H1 (cell line): ENCODE measurements at regions not wholly inside any gene's neighbourhood (a gene's known extent, or its start where the extent isn't known, plus 50 kb on each side); places are given as distances from the start of the nearest gene placed in this dataset.

Experiments
- CTCF ChIA-PET: fragments of 300-600 bp; sonication (Branson Sonifier 250); formaldehyde crosslinking; loops from one replicate; lab custom pipeline; 2021; ENCODE audit not compliant: partially characterized antibody; lab: Charles Lee
- POLR2A ChIA-PET: fragments of 300-600 bp; sonication (Branson Sonifier 250); formaldehyde crosslinking; loops from one replicate; lab custom pipeline; 2021; ENCODE audit warnings: inconsistent platforms; ENCODE audit not compliant: partially characterized antibody; lab: Charles Lee
- DNase-seq, 2 experiments: peaks; one replicate each; pipeline versions ENCODE4 v3.0.0 to v3.0.0-alpha.2; 2010 to 2022; ENCODE audit warnings: low spot score in 2 of 2, low read depth in 1 of 2, mixed read lengths in 1 of 2
- FAIRE-seq: peaks from 2 replicates; lab custom pipeline; 2011; peaks lifted over from hg19 to GRCh38; lab: Jason Lieb, UNC
- H2AFZ ChIP-seq: 2 replicates; pipeline ENCODE4 v1.8.1; 2012; ENCODE audit warnings: low read length, inconsistent platforms
- H2AK5ac ChIP-seq: 2 replicates; pipeline ENCODE4 v1.6.1; 2013; ENCODE audit warnings: low read depth, low read length
- H2BK120ac ChIP-seq: replicated peaks from 2 replicates; pipeline ENCODE3; 2013; ENCODE audit warnings: low read depth, low read length, inconsistent platforms
- H2BK12ac ChIP-seq: 2 replicates; pipeline ENCODE4 v1.6.1; 2013; ENCODE audit warnings: low read depth, low read length
- H2BK15ac ChIP-seq: 2 replicates; pipeline ENCODE4 v1.6.1; 2013; ENCODE audit warnings: low read length
- H2BK20ac ChIP-seq: 2 replicates; pipeline ENCODE4 v1.6.1; 2013; ENCODE audit warnings: low read length
- H2BK5ac ChIP-seq: 2 replicates; pipeline ENCODE4 v1.6.1; 2013; ENCODE audit warnings: low read depth, low read length
- H3K14ac ChIP-seq: 2 replicates; pipeline ENCODE4 v1.6.1; 2013; ENCODE audit warnings: inconsistent platforms; ENCODE audit not compliant: insufficient read length
- H3K18ac ChIP-seq: 2 replicates; pipeline ENCODE4 v1.6.1; 2013; ENCODE audit warnings: low read length; ENCODE audit errors: extremely low read depth
- H3K23ac ChIP-seq: 2 replicates; pipeline ENCODE4 v1.6.1; 2013; ENCODE audit warnings: inconsistent platforms; ENCODE audit not compliant: insufficient read length
- H3K23me2 ChIP-seq: 2 replicates; pipeline ENCODE4 v1.6.1; 2013; ENCODE audit warnings: low read depth, low read length
- H3K27ac ChIP-seq: 2 replicates; pipeline ENCODE4 v1.6.1; 2011; ENCODE audit warnings: low read depth, low read length, inconsistent platforms
- H3K27me3 ChIP-seq, 4 experiments: replicated peaks in 1 of 4; 1 replicate in 1 of 4; 2 replicates in 3 of 4; pipeline versions ENCODE4 v1.6.1 to v1.8.1; 2011 to 2013; ENCODE audit warnings: low read length in 3 of 4, mild to moderate bottlenecking in 3 of 4, inconsistent platforms in 2 of 4, mixed read lengths in 2 of 4, moderate library complexity in 1 of 4; ENCODE audit not compliant: control insufficient read depth in 3 of 4, insufficient read depth in 3 of 4; ENCODE audit errors: extremely low read depth in 1 of 4
- H3K36me3 ChIP-seq, 4 experiments: 2 replicates each; pipeline versions ENCODE4 v1.6.1 to v1.8.1; 2011 to 2013; ENCODE audit warnings: mild to moderate bottlenecking in 4 of 4, low read length in 3 of 4, moderate library complexity in 2 of 4, control low read depth in 1 of 4, inconsistent platforms in 1 of 4; ENCODE audit not compliant: insufficient read depth in 4 of 4, control insufficient read depth in 2 of 4
- H3K4ac ChIP-seq: replicated peaks from 2 replicates; pipeline ENCODE3; 2013; ENCODE audit warnings: low read length, low read depth, mixed read lengths, inconsistent platforms; ENCODE audit not compliant: insufficient read length
- H3K4me1 ChIP-seq, 4 experiments: replicated peaks in 1 of 4; 1 replicate in 1 of 4; 2 replicates in 3 of 4; pipeline versions ENCODE4 v1.6.1 to v1.8.1; 2011 to 2013; ENCODE audit warnings: low read length in 3 of 4, inconsistent platforms in 2 of 4, mixed read lengths in 1 of 4; ENCODE audit not compliant: insufficient read depth in 4 of 4, control insufficient read depth in 3 of 4
- H3K4me2 ChIP-seq, 2 experiments: 2 replicates each; pipeline versions ENCODE4 v1.6.1 to v1.8.1; 2011 to 2013; ENCODE audit warnings: low read depth in 2 of 2, low read length in 2 of 2, control low read depth in 1 of 2, inconsistent platforms in 1 of 2, mild to moderate bottlenecking in 1 of 2; ENCODE audit not compliant: insufficient read depth in 1 of 2
- H3K4me3 ChIP-seq, 4 experiments: fragments of 200-600, 300-600 bp in 1 of 4; sonication (generic), shearing (Covaris generic), sonication (Bioruptor Twin) in 1 of 4; 2 replicates each; pipeline versions ENCODE4 v1.5.1 to v1.8.1; 2011 to 2016; ENCODE audit warnings: low read length in 4 of 4, low read depth in 3 of 4, control low read depth in 2 of 4, inconsistent platforms in 2 of 4, mild to moderate bottlenecking in 2 of 4, mixed read lengths in 1 of 4, moderate library complexity in 1 of 4; ENCODE audit not compliant: insufficient read depth in 2 of 4; ENCODE audit errors: extremely low read depth in 1 of 4
- H3K56ac ChIP-seq: replicated peaks from 2 replicates; pipeline ENCODE3; 2013; ENCODE audit warnings: low read depth, mild to moderate bottlenecking, mixed read lengths, low read length, inconsistent platforms; ENCODE audit not compliant: insufficient read length
- H3K79me1 ChIP-seq: 2 replicates; pipeline ENCODE4 v1.6.1; 2013; ENCODE audit warnings: low read depth, low read length, control low read depth
- H3K79me2 ChIP-seq, 2 experiments: 2 replicates each; pipeline versions ENCODE4 v1.6.1 to v1.8.1; 2012 to 2013; ENCODE audit warnings: low read length in 2 of 2, mild to moderate bottlenecking in 2 of 2, inconsistent platforms in 1 of 2; ENCODE audit not compliant: insufficient read depth in 2 of 2, control insufficient read depth in 1 of 2
- H3K9ac ChIP-seq, 4 experiments: replicated peaks in 1 of 4; 1 replicate in 1 of 4; 2 replicates in 3 of 4; pipeline versions ENCODE4 v1.6.1 to v1.8.1; 2011 to 2013; ENCODE audit warnings: low read depth in 3 of 4, low read length in 3 of 4, control low read depth in 2 of 4, mild to moderate bottlenecking in 2 of 4, moderate library complexity in 2 of 4, inconsistent platforms in 1 of 4; ENCODE audit errors: extremely low read depth in 1 of 4
- H3K9me3 ChIP-seq, 2 experiments: 2 replicates each; pipeline versions ENCODE4 v1.6.1 to v1.8.1; 2012 to 2013; ENCODE audit warnings: mild to moderate bottlenecking in 2 of 2, moderate library complexity in 2 of 2, control low read depth in 1 of 2, inconsistent platforms in 1 of 2, low read depth in 1 of 2, low read length in 1 of 2, mixed read lengths in 1 of 2; ENCODE audit not compliant: insufficient read depth in 2 of 2
- H4K20me1 ChIP-seq, 2 experiments: replicated peaks in 1 of 2; 2 replicates each; pipeline versions ENCODE3 to v1.8.1; 2011 to 2013; ENCODE audit warnings: inconsistent platforms in 2 of 2, low read length in 2 of 2, mild to moderate bottlenecking in 1 of 2; ENCODE audit not compliant: insufficient read depth in 2 of 2, control insufficient read depth in 1 of 2
- H4K5ac ChIP-seq: 2 replicates; pipeline ENCODE4 v1.6.1; 2013; ENCODE audit warnings: low read length, low read depth, mixed read lengths, inconsistent platforms; ENCODE audit not compliant: insufficient read length
- H4K8ac ChIP-seq: 2 replicates; pipeline ENCODE4 v1.8.0; 2013; ENCODE audit warnings: mild to moderate bottlenecking, moderate library complexity, low read length, inconsistent platforms; ENCODE audit not compliant: insufficient read depth; ENCODE audit errors: extremely low read depth
- H4K91ac ChIP-seq: replicated peaks from 2 replicates; pipeline ENCODE3; 2013; ENCODE audit warnings: low read length, mixed read lengths, inconsistent platforms; ENCODE audit not compliant: insufficient read length
- ATF2 ChIP-seq: IDR thresholded peaks from 2 replicates; pipeline ENCODE4 v1.6.1; 2012; ENCODE audit warnings: low read length, inconsistent platforms
- CBX5 ChIP-seq: fragments of 300-800, 300-1000 bp; sonication (generic); IDR thresholded peaks from 2 replicates; pipeline ENCODE4 v1.7.1; 2016; ENCODE audit warnings: antibody characterized with exemption, low read length, low read depth
- CBX8 ChIP-seq: fragments of 300-800, 300-1000 bp; sonication (generic); IDR thresholded peaks from 2 replicates; pipeline ENCODE4 v1.7.1; 2016; ENCODE audit warnings: low read depth, low read length, borderline replicate concordance
- CEBPB ChIP-seq: IDR thresholded peaks from 2 replicates; pipeline ENCODE4 v1.6.1; 2012; ENCODE audit warnings: low read depth, low read length
- FOSL1 ChIP-seq: IDR thresholded peaks from 2 replicates; pipeline ENCODE4 v1.6.1; 2011; ENCODE audit warnings: mild to moderate bottlenecking, low read depth, low read length, moderate library complexity; ENCODE audit not compliant: insufficient read depth
- MAFK ChIP-seq: IDR thresholded peaks from 2 replicates; pipeline ENCODE4 v1.6.1; 2012; ENCODE audit warnings: low read depth, mild to moderate bottlenecking, improper control_type of control experiment, low read length
- SAP30 ChIP-seq: fragments of 300-600 bp; sonication (generic); IDR thresholded peaks from 2 replicates; pipeline ENCODE4 v1.7.1; 2012; ENCODE audit warnings: low read length, moderate library complexity, mild to moderate bottlenecking, inconsistent platforms; ENCODE audit not compliant: insufficient read depth, insufficient replicate concordance
- SP4 ChIP-seq: IDR thresholded peaks from 2 replicates; pipeline ENCODE4 v1.6.1; 2012; ENCODE audit warnings: low read length, inconsistent platforms
- SUZ12 ChIP-seq: fragments of 200-600 bp; sonication (generic); IDR thresholded peaks from 2 replicates; pipeline ENCODE4 v1.6.1; 2012; ENCODE audit warnings: mild to moderate bottlenecking, inconsistent platforms, low read length, moderate library complexity, mixed read lengths
- TAF7 ChIP-seq: optimal IDR thresholded peaks from 2 replicates; pipeline ENCODE3; 2011; ENCODE audit warnings: low read depth, mild to moderate bottlenecking, inconsistent platforms, low read length, moderate library complexity, borderline replicate concordance
- USF2 ChIP-seq: IDR thresholded peaks from 2 replicates; pipeline ENCODE4 v1.6.1; 2011; ENCODE audit warnings: low read length, improper control_type of control experiment
- ZNF274 ChIP-seq: IDR thresholded peaks from 2 replicates; pipeline ENCODE4 v1.7.0; 2012; ENCODE audit warnings: low read length, borderline replicate concordance; ENCODE audit errors: extremely low read depth
- WGBS, 2 experiments: shearing (Covaris generic) in 1 of 2; methylation state at CpG; one replicate each; pipeline versions ENCODE4 v1.1.6 to v1.1.7; 2013 to 2015; ENCODE audit warnings: low lambda C conversion rate in 2 of 2, mixed read lengths in 2 of 2, inconsistent platforms in 1 of 2, low coverage in 1 of 2, missing lambda C conversion rate in 1 of 2; ENCODE audit not compliant: insufficient replicate concordance in 2 of 2, insufficient coverage in 1 of 2, insufficient read length in 1 of 2; ENCODE audit errors: extremely low coverage in 1 of 2, missing lambda C conversion rate in 1 of 2; 5-methylcytosine and 5-hydroxymethylcytosine counted together

DNA sequence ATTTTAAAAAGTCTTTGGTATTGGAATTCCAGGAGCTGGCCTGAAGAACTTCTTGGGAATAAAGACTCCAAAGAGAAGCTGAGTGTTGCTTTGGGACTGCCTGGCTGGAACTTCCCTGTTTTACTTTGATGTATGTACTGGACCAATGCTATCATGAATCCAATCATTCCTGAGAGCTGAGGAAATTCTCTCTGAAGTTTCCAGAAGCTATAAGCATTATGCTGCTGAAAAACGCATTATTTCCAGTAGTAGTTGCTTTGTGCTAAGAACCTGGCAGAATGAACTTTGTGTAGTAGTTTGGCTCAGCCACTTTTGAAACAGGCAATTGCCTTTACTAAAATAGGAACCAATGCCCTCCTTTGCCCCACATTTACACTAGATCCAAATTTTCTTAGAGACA, 260.7 kb downstream of the HLX start:
- H3K79me2 ChIP-seq = no peaks in the 10 kb centered on the region
- no peak overlapping the region for H4K8ac ChIP-seq
- H2AFZ ChIP-seq = no peak overlapping the region
- no peaks in the 10 kb centered on the region for H3K36me3 ChIP-seq
- no peak overlapping the region for H3K23ac ChIP-seq
- CTCF ChIA-PET = interaction anchor here (0.9 to 1.6 kb wide), 5 partner anchors 19 to 296 kb away, joined by 3 to 4 read pairs (median 3); no protein-coding TSS in a partner anchor
- no peak overlapping the region for H2BK120ac ChIP-seq
- no peak overlapping the region for H3K9ac ChIP-seq
- H3K4ac ChIP-seq = no peak overlapping the region
- no peak overlapping the region for H2BK20ac ChIP-seq
- no peaks in the 10 kb centered on the region for H3K79me1 ChIP-seq
- H4K91ac ChIP-seq = no peak overlapping the region
- H3K14ac ChIP-seq = no peak overlapping the region
- H3K4me2 ChIP-seq = no peak overlapping the region
- no peak overlapping the region for H3K56ac ChIP-seq
- no peak overlapping the region for H3K27ac ChIP-seq
- no peak for FAIRE-seq
- no peak overlapping the region for H2AK5ac ChIP-seq
- H2BK12ac ChIP-seq = no peak overlapping the region
- no peaks in the 10 kb centered on the region for H3K9me3 ChIP-seq
- no peaks in the 10 kb centered on the region for H3K27me3 ChIP-seq
- no peak overlapping the region for H4K5ac ChIP-seq
- no peak overlapping the region for H2BK15ac ChIP-seq
- no peaks in the 10 kb centered on the region for H4K20me1 ChIP-seq
- H3K23me2 ChIP-seq = no peaks in the 10 kb centered on the region
- no peak overlapping the region for H3K18ac ChIP-seq
- H2BK5ac ChIP-seq = no peak overlapping the region
- POLR2A ChIA-PET = no interaction called here
- H3K4me1 ChIP-seq = no peaks in the 10 kb centered on the region
- no peak for DNase-seq
- H3K4me3 ChIP-seq = no peak overlapping the region
- 90% methylated on average over 1 of the region's 1 CpG; no CpG with 5 or more reads in 1 of the 2 experiments for WGBS, 2 experiments
- TF ChIP-seq MAFK (no peak), CBX5 (no peak), ATF2 (no peak), USF2 (no peak), SAP30 (no peak), FOSL1 (no peak), CBX8 (no peak), CEBPB (no peak), SP4 (no peak), ZNF274 (no peak), SUZ12 (no peak), TAF7 (no peak)
